Type B pancreatic cell (in vitro differentiated cells): ENCODE measurements at regions not wholly inside any gene's neighbourhood (a gene's known extent, or its start where the extent isn't known, plus 50 kb on each side); places are given as distances from the start of the nearest gene placed in this dataset.

Source experiments
- DNase-seq: peaks from one replicate; pipeline ENCODE4 v3.0.0; 2021; ENCODE audit warnings: mixed read lengths; ENCODE audit not compliant: unreplicated experiment; ENCODE audit errors: extremely low spot score
- H3K27ac Mint-ChIP-seq: 2 replicates; pipeline ENCODE4 v1.8.0; 2021; ENCODE audit warnings: mild to moderate bottlenecking, mixed read lengths
- H3K27me3 Mint-ChIP-seq: 2 replicates; pipeline ENCODE4 v1.8.0; 2021; ENCODE audit warnings: mixed read lengths
- H3K36me3 Mint-ChIP-seq: 2 replicates; pipeline ENCODE4 v1.8.0; 2021; ENCODE audit warnings: mixed read lengths
- H3K4me1 Mint-ChIP-seq: one replicate; pipeline ENCODE4 v1.8.0; 2021; ENCODE audit warnings: mixed read lengths; ENCODE audit not compliant: unreplicated experiment
- H3K4me3 Mint-ChIP-seq: 2 replicates; pipeline ENCODE4 v1.8.0; 2021; ENCODE audit warnings: mild to moderate bottlenecking, mixed read lengths
- H3K9me3 Mint-ChIP-seq: 2 replicates; pipeline ENCODE4 v1.8.0; 2021; ENCODE audit warnings: mixed read lengths
- CTCF ChIP-seq: fragments of 200-600 bp; sonication (generic); conservative IDR thresholded peaks from 2 replicates; pipeline ENCODE4 v1.5.0; 2021; ENCODE audit warnings: antibody characterized with exemption, mild to moderate bottlenecking

GRCh38 chr10:43882711-43883110, 234.0 kb upstream of the ZNF32 start:
- peaks cover 21% of the 10 kb centered on the region for H3K4me1 Mint-ChIP-seq
- H3K9me3 Mint-ChIP-seq = peaks cover 4% of the 10 kb centered on the region
- no peak for DNase-seq
- TF ChIP-seq CTCF = no peak
- H3K4me3 Mint-ChIP-seq = peak overlapping the region; percentile 24
- no peak overlapping the region for H3K27ac Mint-ChIP-seq
- no peaks in the 10 kb centered on the region for H3K36me3 Mint-ChIP-seq
- peaks cover 10% of the 10 kb centered on the region for H3K27me3 Mint-ChIP-seq

DNA sequence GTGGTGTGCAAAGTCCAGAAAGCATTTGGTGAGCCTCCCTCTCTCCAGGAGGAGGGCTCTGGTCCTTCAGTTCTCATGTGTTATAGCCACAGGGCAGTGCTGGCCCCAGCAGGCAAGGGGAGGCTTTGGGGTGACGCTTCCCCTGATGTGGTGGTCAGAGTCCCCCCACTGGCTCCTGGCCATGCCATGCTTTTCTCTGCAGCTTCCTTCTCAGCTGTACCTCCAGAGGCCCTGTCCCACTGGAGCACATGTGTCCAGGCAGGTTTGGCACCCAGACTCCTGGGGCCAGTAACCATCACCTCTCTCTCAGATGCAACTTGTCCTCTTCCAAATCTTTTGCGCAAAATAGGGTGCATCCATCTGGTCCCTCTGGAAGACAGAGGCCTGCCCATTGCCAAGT, 233.0 kb upstream of the ZNF32 start:
- no peaks in the 10 kb centered on the region for H3K9me3 Mint-ChIP-seq
- H3K27me3 Mint-ChIP-seq = peaks cover 6% of the 10 kb centered on the region
- peaks cover 21% of the 10 kb centered on the region for H3K4me1 Mint-ChIP-seq
- H3K27ac Mint-ChIP-seq = no peak overlapping the region
- no peak for TF ChIP-seq CTCF
- H3K36me3 Mint-ChIP-seq = no peaks in the 10 kb centered on the region
- H3K4me3 Mint-ChIP-seq = no peak overlapping the region
- peak; percentile 58 for DNase-seq

DNA sequence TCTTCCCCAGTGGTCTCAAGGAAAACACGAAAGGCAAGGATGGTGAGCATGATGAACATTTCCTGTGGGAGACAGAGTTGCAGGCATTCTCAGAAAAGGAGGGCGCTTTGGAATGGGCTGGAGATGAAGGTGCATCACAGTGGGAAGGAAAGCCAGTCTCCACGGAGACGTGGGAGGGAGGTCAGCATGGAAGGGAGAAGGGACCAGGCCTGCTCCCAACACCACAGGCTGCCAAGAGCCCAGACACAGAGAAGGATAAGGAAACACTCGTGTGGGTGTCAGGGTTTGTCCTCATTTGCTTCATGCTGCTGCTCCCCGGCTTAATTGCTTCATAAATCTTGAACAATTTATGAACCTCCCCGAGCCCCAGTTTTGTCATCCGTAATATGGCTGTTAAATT, 231.5 kb upstream of the ZNF32 start:
- Mint-ChIP-seq H3K9me3 (no peaks in the 10 kb centered on the region), H3K4me1 (peaks cover 22% of the 10 kb centered on the region), H3K27me3 (peaks cover 6% of the 10 kb centered on the region), H3K4me3 (no peak overlapping the region), H3K36me3 (no peaks in the 10 kb centered on the region), H3K27ac (no peak overlapping the region)
- TF ChIP-seq CTCF = no peak
- DNase-seq = no peak

DNA sequence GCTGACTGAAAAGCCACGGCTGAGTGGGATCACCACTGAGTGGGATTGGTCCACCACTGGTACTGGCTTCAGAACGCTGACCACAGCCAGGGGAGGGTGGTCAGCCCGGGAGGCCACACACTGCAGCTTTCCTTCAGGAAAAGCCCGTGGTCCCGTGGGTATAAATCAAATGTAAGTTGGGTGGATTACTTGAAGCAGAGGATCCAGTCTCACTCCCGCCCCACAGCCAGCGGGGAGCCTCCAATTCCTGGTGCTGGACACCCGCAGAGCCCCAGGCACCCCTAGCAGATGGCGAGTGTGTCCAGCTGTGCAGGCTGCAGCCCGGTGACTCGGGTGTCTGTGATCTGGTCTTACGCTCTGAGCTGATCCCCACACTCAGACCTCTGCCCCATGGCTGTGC, 231.1 kb upstream of the ZNF32 start:
- H3K27me3 Mint-ChIP-seq = peaks cover 6% of the 10 kb centered on the region
- peak; percentile 50 for DNase-seq
- no peak overlapping the region for H3K4me3 Mint-ChIP-seq
- peaks cover 26% of the 10 kb centered on the region for H3K4me1 Mint-ChIP-seq
- no peaks in the 10 kb centered on the region for H3K9me3 Mint-ChIP-seq
- H3K27ac Mint-ChIP-seq = no peak overlapping the region
- TF ChIP-seq CTCF = no peak
- H3K36me3 Mint-ChIP-seq = no peaks in the 10 kb centered on the region

DNA sequence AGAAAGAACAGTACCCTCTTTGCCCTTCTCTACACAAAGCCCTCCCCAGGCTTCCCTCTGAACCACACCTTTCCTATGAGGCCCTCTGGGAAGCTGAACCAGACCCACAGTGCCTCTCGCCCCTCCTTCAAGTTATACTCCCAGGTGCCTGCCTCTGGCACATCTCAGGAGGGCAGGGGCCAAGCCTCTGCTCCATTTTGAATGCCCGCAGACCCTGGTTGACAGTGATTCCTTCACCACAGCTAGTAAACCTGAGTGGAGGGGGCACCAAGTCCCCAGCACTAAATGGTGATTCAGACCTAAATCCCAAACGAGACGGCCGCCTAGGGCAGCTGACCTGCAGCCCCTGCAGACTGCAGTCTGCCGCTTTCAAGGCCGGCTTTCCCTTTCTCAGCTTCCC, 230.5 kb upstream of the ZNF32 start:
- no peak overlapping the region for H3K4me3 Mint-ChIP-seq
- peaks cover 11% of the 10 kb centered on the region for H3K27me3 Mint-ChIP-seq
- no peaks in the 10 kb centered on the region for H3K36me3 Mint-ChIP-seq
- TF ChIP-seq CTCF = no peak
- no peaks in the 10 kb centered on the region for H3K9me3 Mint-ChIP-seq
- DNase-seq = no peak
- H3K4me1 Mint-ChIP-seq = peaks cover 31% of the 10 kb centered on the region
- H3K27ac Mint-ChIP-seq = no peak overlapping the region

GRCh38 chr10:43878386-43878785, 229.7 kb upstream of the ZNF32 start:
- no peak for DNase-seq
- no peaks in the 10 kb centered on the region for H3K9me3 Mint-ChIP-seq
- TF ChIP-seq CTCF = no peak
- no peaks in the 10 kb centered on the region for H3K36me3 Mint-ChIP-seq
- H3K27ac Mint-ChIP-seq = no peak overlapping the region
- peaks cover 11% of the 10 kb centered on the region for H3K27me3 Mint-ChIP-seq
- peaks cover 31% of the 10 kb centered on the region for H3K4me1 Mint-ChIP-seq
- no peak overlapping the region for H3K4me3 Mint-ChIP-seq
